Limb (tissue), 2 donors: ENCODE measurements at regions not wholly inside any gene's neighbourhood (a gene's known extent, or its start where the extent isn't known, plus 50 kb on each side); places are given as distances from the start of the nearest gene placed in this dataset.
"Not testable (repeated sequence)": the region's sequence is repeated elsewhere in the genome, so short reads cannot be mapped to it uniquely, and the experiment has no call there.

Source experiments
- DNase-seq, 2 donors: peaks; one replicate each; pipeline ENCODE4 v3.0.0-alpha.2; 2016; ENCODE audit errors: extremely low spot score in 2 of 2

GRCh38 chr6:140779341-140779740 lies 1353.4 kb upstream of the GJE1 start:
- DNase-seq = no peak

GRCh38 chr6:140777780-140778179 lies 1354.9 kb upstream of the GJE1 start:
- DNase-seq = no peak

- no peak for DNase-seq
Measured at GRCh38 chr6:140775061-140775460, 1357.7 kb upstream of the GJE1 start.

GRCh38 chr6:140774080-140774505 lies 1358.6 kb upstream of the GJE1 start:
- DNase-seq = peak in 1 of 2 donors; percentile 36

GRCh38 chr6:140773276-140773675 lies 1359.4 kb upstream of the GJE1 start:
- no peak for DNase-seq

GRCh38 chr6:140772576-140772975 lies 1360.1 kb upstream of the GJE1 start:
- DNase-seq = no peak

GRCh38 chr6:140768133-140768532 lies 1364.6 kb upstream of the GJE1 start:
- no peak for DNase-seq

- no peak for DNase-seq
Measured at GRCh38 chr6:140766999-140767398, 1365.7 kb upstream of the GJE1 start.

GRCh38 chr6:140758169-140758877 lies 1374.4 kb upstream of the GJE1 start:
- no peak for DNase-seq

- DNase-seq = no peak
Measured at GRCh38 chr6:140752234-140752633, 1377.8 kb upstream of the CITED2 start.

GRCh38 chr6:140747114-140747513 lies 1372.7 kb upstream of the CITED2 start:
- no peak for DNase-seq

GRCh38 chr6:140744659-140745320 lies 1370.3 kb upstream of the CITED2 start:
- no peak for DNase-seq

- peak in 1 of 2 donors; percentile 5 for DNase-seq
Measured at GRCh38 chr6:140736231-140736630, 1361.8 kb upstream of the CITED2 start.

GRCh38 chr6:140732991-140733390 lies 1358.5 kb upstream of the CITED2 start:
- DNase-seq = no peak

- no peak for DNase-seq
Measured at GRCh38 chr6:140732155-140732554, 1357.7 kb upstream of the CITED2 start.

- DNase-seq = no peak
Measured at GRCh38 chr6:140731741-140732140, 1357.3 kb upstream of the CITED2 start.

- DNase-seq = no peak
Measured at GRCh38 chr6:140729521-140729920, 1355.1 kb upstream of the CITED2 start.

- no peak for DNase-seq
Measured at GRCh38 chr6:140718021-140718420, 1343.6 kb upstream of the CITED2 start.

- DNase-seq = no peak
Measured at GRCh38 chr6:140713495-140713894, 1339.0 kb upstream of the CITED2 start.

- no peak for DNase-seq
Measured at GRCh38 chr6:140711019-140711613, 1336.7 kb upstream of the CITED2 start.

GRCh38 chr6:140708441-140708840 lies 1334.0 kb upstream of the CITED2 start:
- DNase-seq = no peak

- not testable (repeated sequence) for DNase-seq
Measured at GRCh38 chr6:140704008-140704407, 1329.6 kb upstream of the CITED2 start.

GRCh38 chr6:140697585-140697984 lies 1323.1 kb upstream of the CITED2 start:
- no peak for DNase-seq
